ENCODE measurements at regions not wholly inside any gene's neighbourhood (a gene's known extent, or its start where the extent isn't known, plus 50 kb on each side); places are given as distances from the start of the nearest gene placed in this dataset.
A peak's percentile ranks its signal among the peaks of the same experiment; 100 is the strongest.
"Not testable (repeated sequence)": the region's sequence is repeated elsewhere in the genome, so short reads cannot be mapped to it uniquely, and the experiment has no call there.

DNA sequence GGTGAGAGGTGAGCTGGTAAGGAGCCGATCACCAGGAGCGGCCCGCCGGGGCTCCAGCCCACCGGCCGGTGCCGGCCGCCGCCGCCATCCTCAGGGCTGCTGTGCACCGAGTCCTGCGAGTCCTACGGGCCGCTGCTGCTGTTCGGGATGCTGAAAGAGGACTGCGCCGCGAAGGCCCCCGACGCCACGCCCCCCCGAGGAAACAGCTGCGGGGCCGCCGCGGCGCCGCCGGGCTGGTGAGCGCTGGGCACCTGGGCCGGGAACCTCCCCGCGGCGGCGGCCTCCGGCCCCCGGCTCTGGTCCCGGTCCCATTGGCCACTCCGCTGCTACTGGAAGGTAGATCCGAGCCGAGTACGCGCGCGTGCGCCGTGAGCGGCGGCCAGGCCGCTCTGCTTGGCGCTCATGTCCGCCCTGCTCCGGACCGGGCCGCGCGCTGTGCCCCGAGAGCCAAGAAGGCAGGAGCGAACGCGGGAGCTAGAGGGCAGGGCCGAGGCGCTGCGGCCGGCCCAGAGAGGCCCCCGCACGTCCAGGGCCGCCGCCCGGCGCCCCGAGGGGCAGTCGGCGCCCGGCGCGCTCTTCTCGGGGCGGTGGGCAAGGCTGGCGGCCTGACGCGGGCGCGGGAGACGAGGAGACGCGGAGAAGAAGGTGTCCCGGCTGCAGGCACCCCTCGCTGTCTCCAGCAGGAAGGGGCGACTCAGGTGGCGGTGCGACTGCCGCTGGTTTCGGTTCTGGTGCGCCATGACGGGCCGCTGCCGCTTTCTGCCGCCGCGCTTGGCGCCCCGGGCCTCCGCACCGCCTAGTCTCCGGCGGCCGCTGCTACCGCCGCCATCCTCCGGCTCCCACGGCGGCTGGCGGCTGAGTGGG lies 121.3 kb upstream of the WIPF3 start:
- peak overlapping the region; percentile 65 for H3K4me3 ChIP-seq (ENCODE audit: low read depth, low read length)
- peak; percentile 85 for DNase-seq (ENCODE audit: low read depth)
- TF ChIP-seq POLR2A (IDR thresholded peaks at IDR 0.05; ENCODE audit: extremely low read depth, insufficient read length) (no peak), MYC (IDR thresholded peaks at IDR 0.05; ENCODE audit: low read depth, low read length) (0 out of 2 replicates have a peak, but pooled peaks have one; percentile 19)

DNA sequence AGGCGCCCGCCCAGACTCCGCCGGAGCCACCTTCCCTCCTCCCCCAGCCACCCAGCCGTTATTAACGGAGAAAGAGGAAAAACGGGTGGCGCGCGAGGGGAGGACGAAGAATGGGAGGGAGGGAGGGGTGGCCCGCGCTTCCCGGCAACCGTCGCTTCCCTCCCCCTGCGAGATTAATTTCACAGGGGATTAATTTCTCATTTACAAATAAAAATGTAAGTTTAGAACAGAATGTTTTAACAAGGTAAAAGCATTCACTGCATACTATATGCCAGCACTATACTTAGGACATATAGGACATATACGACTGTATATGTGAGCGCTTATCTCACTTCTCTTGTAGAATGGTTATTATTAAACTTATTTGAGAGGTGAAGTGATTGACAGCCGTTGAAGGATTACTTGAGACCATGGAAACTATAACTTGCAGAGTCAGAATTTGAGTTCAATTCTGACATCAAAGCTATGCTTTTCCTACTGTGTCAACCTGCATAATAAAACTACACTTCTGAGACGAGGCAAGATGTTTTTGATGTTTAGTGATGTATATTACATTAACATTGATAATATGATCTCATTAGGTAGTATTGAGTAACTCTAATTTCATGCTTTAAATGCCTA lies 120.5 kb upstream of the WIPF3 start:
- DNase-seq (ENCODE audit: low read depth): peak; percentile 15
- H3K4me3 ChIP-seq (ENCODE audit: low read depth, low read length): peak overlapping the region; percentile 60

DNA sequence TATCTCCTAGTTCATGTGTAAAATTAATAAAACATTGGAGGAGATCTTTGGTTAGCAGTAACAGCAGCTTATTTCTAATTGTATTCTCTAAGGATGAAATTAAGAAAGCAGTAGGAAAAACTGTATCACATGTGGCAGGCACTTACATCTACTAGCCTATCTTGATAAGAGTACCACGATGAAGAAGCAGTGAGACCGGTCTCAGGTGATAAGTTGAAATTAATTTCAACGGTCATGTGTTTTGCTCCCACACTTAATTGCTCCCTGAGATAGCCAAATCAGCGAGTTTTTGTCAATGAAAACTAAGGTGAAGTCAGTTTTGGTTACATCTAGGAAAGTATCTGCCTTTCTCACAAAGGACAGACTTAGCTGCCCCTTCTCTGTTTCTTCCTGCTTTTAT lies 115.8 kb upstream of the WIPF3 start:
- not testable (repeated sequence) for H3K4me3 ChIP-seq (ENCODE audit: low read depth, low read length); DNase-seq (ENCODE audit: low read depth)

DNA sequence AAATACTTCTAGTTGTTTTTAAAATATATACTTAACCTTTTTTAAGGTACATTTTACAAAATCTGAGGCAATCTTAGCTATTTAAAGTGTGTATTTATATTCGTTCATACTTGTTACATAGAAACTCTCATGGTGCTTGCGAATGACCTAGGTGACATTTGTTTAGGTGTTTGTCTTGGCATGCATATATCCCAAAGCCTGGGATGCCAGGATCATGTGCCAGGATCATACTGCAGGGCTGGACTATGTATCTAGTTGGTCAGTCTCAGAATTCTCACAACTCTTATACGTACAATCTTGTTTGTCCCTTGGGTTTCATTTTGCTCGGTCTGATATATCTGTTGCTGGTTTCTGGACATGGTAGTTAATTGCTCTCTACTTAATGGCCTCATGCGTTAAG lies 109.9 kb upstream of the WIPF3 start:
- not testable (repeated sequence) for DNase-seq (ENCODE audit: low read depth); H3K4me3 ChIP-seq (ENCODE audit: low read depth, low read length)

DNA sequence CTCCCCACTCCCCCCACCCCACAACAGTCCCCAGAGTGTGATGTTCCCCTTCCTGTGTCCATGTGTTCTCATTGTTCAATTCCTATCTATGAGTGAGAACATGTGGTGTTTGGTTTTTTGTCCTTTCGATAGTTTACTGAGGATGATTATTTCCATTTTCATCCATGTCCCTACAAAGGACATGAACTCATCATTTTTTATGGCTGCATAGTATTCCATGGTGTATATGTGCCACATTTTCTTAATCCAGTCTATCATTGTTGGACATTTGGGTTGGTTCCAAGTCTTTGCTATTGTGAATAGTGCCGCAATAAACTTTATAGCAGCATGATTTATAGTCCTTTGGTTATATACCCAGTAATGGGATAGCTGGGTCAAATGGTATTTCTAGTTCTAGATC lies 106.6 kb upstream of the WIPF3 start:
- DNase-seq (ENCODE audit: low read depth); H3K4me3 ChIP-seq (ENCODE audit: low read depth, low read length): not testable (repeated sequence)

DNA sequence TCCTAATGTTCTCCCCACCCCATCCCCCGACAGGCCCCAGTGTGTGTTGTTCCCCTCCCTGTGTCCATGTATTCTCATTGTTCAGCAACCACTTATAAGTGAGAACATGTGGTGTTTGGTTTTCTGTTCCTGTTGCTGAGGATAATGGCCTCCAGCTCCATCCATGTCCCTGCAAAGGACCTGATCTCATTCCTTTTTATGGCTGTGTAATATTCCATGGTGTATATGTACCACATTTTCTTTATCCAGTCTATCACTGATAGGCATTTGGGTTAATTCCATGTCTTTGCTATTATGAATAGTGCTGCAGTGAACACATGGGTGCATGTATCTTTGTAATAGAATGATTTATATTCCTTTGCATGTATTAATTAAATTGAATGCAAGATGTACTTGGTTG lies 104.8 kb upstream of the WIPF3 start:
- not testable (repeated sequence) for DNase-seq (ENCODE audit: low read depth); H3K4me3 ChIP-seq (ENCODE audit: low read depth, low read length)

DNA sequence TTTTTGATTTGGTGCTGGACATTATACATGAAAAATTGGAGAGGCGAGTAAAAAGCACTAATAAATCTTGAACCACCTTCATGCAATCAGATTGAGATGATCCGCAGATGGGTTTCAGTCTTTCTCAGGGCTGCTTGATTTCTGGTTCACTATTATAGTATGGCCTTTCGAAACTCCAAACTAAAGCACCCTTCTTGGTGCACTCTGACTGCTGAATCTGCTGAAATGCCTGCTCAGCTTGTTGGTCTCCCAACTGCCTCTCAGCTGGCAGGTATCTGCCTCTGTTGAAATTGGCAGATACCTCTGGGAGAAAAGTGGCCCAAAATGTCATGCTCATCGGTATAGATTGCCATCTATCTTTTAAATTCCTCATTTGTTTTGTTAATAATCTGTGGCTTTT lies 102.5 kb upstream of the WIPF3 start:
- DNase-seq (ENCODE audit: low read depth); H3K4me3 ChIP-seq (ENCODE audit: low read depth, low read length): not testable (repeated sequence)

DNA sequence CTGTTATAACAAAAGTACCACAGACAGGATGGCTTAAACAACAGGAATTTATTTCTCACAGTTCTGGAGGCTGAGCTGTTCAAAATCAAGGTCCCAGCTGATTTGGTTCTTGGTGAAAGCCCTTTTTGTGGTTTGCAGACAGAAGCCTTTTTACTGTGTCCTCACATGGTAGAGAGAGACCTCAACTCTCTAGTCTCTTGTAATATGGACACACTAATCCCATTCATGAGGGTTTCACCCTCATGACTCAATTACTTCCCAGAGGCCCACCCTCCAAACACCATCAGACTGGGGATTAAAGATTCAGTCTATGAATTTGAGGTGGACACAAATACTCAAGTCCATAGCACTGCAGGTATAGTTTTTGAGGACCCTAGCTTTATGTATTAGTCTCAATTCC lies 97.3 kb upstream of the WIPF3 start:
- not testable (repeated sequence) for DNase-seq (ENCODE audit: low read depth); H3K4me3 ChIP-seq (ENCODE audit: low read depth, low read length)

DNA sequence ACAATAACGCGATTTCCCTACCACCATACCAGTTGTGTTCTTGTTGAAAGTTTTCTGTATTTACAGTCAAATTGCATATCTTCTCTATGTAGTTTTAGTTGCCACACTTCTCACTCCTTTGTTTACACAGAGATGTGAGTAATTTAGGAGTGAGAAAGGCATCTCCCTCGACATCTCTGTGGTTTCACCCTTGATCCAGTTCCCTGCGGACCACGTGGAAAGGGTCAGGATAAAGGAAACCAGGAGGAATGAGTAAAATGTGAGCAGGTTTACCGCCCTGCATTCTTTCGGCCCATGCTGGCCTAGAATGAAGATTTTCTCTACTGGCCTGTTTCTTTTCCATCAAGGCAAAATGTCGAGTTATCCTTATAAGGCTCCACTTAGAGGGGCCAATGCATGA lies 83.2 kb upstream of the WIPF3 start:
- DNase-seq (ENCODE audit: low read depth); H3K4me3 ChIP-seq (ENCODE audit: low read depth, low read length): not testable (repeated sequence)

DNA sequence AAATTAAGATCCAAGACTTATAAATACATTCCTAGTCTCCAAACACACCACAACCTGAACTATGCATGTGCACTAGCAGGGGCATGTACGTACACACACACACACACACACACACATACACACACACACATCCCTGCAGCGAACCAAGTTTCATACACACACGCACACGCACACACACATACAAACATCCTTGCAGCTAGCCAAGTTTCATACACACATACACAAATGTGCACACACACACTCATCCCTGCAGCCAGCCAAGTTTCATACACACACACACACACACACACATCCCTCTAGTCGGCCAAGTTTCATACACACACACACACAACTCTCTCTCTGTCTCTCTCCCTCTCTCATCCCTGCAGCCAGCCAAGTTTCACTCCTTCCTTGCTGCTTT lies 82.7 kb upstream of the WIPF3 start:
- DNase-seq (ENCODE audit: low read depth): no peak
- TF ChIP-seq POLR2A (IDR thresholded peaks at IDR 0.05; ENCODE audit: extremely low read depth, insufficient read length): no peak
- TF ChIP-seq, protein P1, sequence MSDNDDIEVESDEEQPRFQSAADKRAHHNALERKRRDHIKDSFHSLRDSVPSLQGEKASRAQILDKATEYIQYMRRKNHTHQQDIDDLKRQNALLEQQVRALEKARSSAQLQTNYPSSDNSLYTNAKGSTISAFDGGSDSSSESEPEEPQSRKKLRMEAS (IDR thresholded peaks at IDR 0.05; ENCODE audit: low read depth, low read length): no peak
- TF ChIP-seq MYC (IDR thresholded peaks at IDR 0.05; ENCODE audit: low read depth, low read length): no peak
- TF ChIP-seq, protein P2, sequence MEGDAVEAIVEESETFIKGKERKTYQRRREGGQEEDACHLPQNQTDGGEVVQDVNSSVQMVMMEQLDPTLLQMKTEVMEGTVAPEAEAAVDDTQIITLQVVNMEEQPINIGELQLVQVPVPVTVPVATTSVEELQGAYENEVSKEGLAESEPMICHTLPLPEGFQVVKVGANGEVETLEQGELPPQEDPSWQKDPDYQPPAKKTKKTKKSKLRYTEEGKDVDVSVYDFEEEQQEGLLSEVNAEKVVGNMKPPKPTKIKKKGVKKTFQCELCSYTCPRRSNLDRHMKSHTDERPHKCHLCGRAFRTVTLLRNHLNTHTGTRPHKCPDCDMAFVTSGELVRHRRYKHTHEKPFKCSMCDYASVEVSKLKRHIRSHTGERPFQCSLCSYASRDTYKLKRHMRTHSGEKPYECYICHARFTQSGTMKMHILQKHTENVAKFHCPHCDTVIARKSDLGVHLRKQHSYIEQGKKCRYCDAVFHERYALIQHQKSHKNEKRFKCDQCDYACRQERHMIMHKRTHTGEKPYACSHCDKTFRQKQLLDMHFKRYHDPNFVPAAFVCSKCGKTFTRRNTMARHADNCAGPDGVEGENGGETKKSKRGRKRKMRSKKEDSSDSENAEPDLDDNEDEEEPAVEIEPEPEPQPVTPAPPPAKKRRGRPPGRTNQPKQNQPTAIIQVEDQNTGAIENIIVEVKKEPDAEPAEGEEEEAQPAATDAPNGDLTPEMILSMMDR (IDR thresholded peaks at IDR 0.05; ENCODE audit: low read depth, low read length): no peak
- no peak overlapping the region for H3K4me3 ChIP-seq (ENCODE audit: low read depth, low read length)

DNA sequence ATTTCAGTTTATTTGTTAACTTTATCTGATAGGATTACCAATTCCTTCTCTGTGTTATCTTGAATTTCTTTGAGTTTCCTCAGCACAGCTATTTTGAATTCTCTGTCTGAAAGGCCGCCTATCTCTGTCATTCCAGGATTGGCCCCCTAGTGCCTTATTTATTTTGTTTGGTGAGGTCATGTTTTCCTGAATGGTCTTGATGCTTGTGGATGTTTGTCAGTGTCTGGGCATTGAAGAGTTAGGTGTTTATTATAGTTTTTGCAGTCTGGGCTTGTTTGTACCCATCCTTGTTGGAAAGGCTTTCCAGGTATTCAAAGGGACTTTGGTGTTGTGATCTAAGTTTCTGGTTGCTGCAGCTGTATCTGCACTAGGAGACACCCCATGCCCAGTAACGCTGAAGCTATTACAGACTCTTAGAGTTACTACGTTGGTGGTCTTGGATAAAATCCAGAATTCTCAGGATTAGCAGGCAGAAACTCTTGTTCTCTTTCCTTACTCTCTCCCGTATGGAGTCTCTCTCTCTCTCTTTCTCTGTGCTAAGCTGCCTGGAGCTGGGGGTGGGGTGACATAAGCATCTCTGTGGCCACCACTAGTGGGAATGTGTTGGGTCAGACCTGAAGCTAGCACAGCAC lies 76.7 kb upstream of the WIPF3 start:
- DNase-seq (ENCODE audit: low read depth); H3K4me3 ChIP-seq (ENCODE audit: low read depth, low read length): not testable (repeated sequence)

DNA sequence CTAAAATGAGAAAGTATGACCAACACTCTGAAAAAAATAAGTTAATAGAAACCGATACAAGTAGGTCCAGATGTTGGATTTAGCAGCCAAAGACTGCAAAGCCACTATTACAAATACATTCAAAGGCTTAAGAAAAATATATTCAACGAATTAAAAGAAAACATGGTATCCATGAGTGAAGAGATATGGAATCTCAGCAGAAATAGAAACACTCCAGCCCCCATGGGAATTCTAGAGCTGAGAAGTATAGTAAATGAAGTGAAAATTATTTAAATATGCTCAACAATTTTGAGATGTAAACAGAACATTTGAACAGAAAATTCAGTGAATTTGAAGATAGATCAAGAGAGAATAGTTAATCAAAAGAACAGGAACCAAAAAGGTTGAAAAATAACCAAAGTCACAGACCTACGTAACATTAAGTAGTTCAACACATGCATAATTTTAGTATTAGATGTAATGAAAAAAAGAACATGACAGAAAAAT lies 72.0 kb upstream of the WIPF3 start:
- no peak for DNase-seq (ENCODE audit: low read depth)
- no peak overlapping the region for H3K4me3 ChIP-seq (ENCODE audit: low read depth, low read length)
- TF ChIP-seq MYC (IDR thresholded peaks at IDR 0.05; ENCODE audit: low read depth, low read length) (no peak), POLR2A (IDR thresholded peaks at IDR 0.05; ENCODE audit: extremely low read depth, insufficient read length) (no peak)
- TF ChIP-seq, protein P1 (IDR thresholded peaks at IDR 0.05; ENCODE audit: low read depth, low read length): no peak
- TF ChIP-seq, protein P2 (IDR thresholded peaks at IDR 0.05; ENCODE audit: low read depth, low read length): no peak

DNA sequence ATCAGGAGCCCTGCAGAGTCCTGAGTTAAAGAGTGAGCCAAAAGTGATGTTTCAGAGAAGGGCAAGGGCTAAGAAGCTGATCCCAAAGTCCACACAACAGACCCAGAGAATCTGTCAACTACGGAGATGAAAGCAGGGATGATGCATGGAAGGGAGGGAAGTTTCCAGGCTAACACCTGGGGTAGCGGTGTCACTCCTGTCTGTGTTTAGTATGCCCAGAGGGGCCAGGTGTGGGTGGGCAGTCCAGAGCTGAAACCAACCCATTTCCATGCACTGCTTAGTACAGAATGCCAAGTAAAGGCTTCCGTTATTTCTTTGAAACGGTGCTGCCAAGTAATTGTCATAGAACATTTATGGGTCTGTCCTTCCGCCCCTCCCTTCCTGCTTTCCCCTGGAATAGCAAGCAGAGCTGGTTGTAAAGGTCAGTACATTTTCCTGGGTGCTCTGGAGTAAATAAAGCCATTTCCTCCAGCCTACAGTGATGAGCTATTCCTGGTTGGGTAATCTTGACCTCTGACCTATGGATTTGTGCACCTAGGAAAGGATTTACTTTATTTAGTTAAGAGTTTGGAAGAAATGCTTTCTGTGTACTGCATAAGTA lies 58.6 kb upstream of the WIPF3 start:
- not testable (repeated sequence) for DNase-seq (ENCODE audit: low read depth); H3K4me3 ChIP-seq (ENCODE audit: low read depth, low read length)
